Myocyte (in vitro differentiated cells): ENCODE measurements at regions not wholly inside any gene's neighbourhood (a gene's known extent, or its start where the extent isn't known, plus 50 kb on each side); places are given as distances from the start of the nearest gene placed in this dataset.

Source experiments
- DNase-seq: peaks from one replicate; pipeline ENCODE4 v3.0.0-alpha.2; 2012; ENCODE audit warnings: low read depth

- no peak for DNase-seq
Observed at GRCh38 chr16:6940968-6941367, 391.7 kb upstream of the RBFOX1 start.

- no peak for DNase-seq
Observed at GRCh38 chr16:6937641-6938040, 395.0 kb upstream of the RBFOX1 start.

GRCh38 chr16:6932871-6933385 lies 399.7 kb upstream of the RBFOX1 start:
- DNase-seq: no peak

- DNase-seq: no peak
Observed at GRCh38 chr16:6929868-6930267, 402.8 kb upstream of the RBFOX1 start.

GRCh38 chr16:6926762-6927161 lies 405.9 kb upstream of the RBFOX1 start:
- no peak for DNase-seq

- DNase-seq: no peak
Observed at GRCh38 chr16:6926341-6926740, 406.3 kb upstream of the RBFOX1 start.

DNA sequence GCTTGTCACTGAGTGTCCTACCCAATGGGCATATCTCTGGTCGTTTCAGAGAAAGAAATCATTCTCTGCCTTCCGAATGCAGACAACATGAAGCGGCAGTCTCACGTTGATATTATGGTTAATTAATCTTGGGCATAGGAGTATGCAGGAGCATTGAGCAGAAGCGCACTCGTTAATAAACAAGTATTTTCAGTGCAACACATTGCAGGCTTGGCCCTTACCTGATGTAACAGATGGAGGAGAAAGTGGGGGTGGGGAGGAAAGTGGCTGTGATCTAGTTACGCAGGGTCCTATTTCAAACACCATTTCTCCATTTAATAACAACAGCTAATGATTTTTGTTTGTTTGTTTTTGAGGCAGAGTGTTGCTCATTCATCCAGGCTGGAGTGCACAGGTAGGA lies 414.0 kb upstream of the RBFOX1 start:
- no peak for DNase-seq

GRCh38 chr16:6916946-6917345 lies 415.7 kb upstream of the RBFOX1 start:
- DNase-seq: no peak

GRCh38 chr16:6913566-6913965 lies 419.1 kb upstream of the RBFOX1 start:
- DNase-seq: no peak

GRCh38 chr16:6910301-6910700 lies 422.3 kb upstream of the RBFOX1 start:
- DNase-seq: no peak

GRCh38 chr16:6905601-6906000 lies 427.0 kb upstream of the RBFOX1 start:
- DNase-seq: no peak

DNA sequence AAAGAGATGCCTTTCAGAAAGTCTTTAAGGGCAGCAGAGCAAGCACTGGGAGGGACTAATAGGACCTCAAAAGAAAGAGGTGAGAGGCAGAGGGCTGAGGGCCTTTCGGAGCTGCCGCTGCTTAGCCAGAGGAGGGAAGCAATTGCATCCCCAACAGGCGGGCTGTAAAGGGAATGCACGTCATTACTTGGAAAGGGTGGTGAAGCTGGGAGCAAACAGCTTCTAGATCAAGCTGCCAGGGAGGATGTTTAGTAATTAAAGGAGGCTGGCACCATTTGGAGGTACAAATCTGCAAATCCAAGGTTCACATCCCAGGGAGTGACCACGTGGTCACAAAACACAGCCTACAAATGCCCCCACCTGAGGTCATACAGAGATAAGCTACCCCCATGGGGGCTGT lies 429.0 kb upstream of the RBFOX1 start:
- no peak for DNase-seq

DNA sequence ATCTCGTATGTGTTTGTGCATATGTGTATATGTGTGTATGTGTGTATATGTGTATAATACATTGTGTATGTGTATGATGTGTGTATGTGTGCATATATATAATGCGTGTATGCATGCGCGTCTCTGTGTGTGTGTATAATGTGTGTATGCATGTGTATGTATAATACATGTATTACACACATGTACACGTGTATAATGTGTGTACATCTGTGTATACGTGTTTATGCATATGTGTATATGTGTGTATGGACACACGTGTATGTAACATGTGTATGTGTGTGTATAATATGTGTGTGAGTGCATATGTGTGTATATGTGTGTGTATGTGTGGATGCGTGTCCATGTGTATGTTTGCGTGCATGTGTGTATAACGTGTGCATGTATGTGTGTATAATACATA lies 433.7 kb upstream of the RBFOX1 start:
- DNase-seq: no peak

- no peak for DNase-seq
Observed at GRCh38 chr16:6897876-6898485, 434.7 kb upstream of the RBFOX1 start.

DNA sequence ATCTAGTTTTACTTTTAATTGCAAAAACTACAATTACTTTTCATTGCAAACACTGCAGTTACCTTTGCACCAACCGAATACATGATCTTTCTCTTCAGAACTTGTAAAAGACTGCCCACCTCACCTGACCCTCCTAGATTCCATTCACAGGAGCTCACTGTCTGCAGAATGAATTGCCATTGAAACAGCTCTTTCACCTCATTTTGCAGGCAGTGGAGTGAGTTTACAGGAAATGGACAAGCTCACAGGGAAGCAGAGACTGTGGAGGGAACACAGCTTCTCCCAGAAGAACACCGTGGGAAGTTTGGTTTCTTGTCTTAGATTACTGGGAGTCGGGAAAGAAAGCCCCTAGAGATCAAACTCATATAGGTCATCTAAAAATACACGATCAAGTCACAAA lies 439.7 kb upstream of the RBFOX1 start:
- DNase-seq: no peak

DNA sequence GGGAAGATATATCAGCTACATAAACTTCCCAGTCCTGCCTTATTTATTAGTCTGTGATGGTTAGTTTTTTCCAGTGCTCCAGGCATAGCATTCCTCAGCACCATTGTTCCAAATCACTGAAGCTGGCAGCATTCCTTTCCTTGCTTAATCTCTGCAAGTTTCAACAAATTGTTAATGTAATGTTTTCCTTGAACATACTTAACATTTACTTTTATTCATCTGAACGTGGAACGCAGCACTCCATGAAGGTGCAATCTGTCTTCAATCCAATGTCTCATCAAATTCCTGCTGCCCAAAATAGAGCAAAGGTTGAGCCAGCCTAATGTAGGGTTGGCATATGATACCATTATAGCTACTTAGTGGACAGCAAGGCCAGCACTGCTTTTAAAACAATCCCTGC lies 441.1 kb upstream of the RBFOX1 start:
- no peak for DNase-seq

GRCh38 chr16:6888531-6888930 lies 444.1 kb upstream of the RBFOX1 start:
- no peak for DNase-seq

DNA sequence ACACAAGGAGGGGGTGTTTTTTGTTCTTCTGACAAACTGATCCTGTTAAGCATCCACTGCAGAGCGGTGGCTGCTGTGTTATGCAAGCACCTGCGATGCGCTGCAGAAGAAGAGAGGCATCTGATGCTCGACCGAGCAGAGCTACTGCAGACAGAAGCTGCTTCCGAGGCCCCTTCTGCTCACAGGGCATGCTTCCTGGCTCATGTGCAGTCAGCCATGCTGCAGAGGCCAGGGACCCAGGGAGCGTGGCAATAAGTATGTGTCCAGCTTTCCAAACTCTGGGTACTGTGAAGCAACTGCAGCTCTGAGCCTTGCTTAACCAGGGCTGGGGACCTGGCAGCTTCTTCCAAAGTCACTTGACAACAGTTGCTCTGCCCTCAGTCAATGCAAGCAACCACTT lies 448.6 kb upstream of the RBFOX1 start:
- DNase-seq: no peak

GRCh38 chr16:6880263-6880662 lies 452.4 kb upstream of the RBFOX1 start:
- DNase-seq: no peak

GRCh38 chr16:6864671-6865070 lies 468.0 kb upstream of the RBFOX1 start:
- DNase-seq: no peak

- DNase-seq: no peak
Observed at GRCh38 chr16:6864244-6864643, 468.4 kb upstream of the RBFOX1 start.

- no peak for DNase-seq
Observed at GRCh38 chr16:6863135-6863534, 469.5 kb upstream of the RBFOX1 start.

DNA sequence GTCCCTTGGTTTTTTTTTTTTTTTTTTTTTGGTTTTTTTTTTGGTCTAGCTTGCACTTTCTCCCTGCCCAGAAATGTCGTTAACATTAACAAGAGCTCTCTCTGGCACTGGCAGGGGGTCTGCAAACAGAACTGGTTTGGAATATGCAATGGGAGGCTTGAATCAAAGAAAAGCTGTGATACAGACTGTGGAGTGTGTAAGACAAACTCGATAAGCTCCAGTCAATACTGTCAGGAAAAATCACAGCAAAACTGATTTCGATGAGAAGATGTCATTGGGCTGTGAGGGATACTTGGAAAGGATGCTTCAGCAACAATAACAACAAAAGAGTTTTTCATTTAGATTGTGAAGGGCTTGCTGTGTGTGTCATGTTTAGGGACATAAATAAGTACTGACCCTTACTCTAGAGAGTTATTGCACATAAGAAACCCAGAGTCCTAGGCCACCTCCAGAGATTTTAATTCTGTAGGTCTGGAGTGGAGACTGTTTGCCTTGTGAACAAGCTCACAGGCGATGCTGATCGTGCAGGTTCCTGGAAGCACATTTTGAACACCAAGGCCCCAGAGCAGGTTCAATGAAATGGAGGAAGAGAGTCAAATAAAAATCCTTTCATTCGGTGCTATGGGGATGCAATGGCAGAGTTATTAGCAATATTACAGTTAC lies 470.7 kb upstream of the RBFOX1 start:
- DNase-seq: no peak
